Mesothelial cell of epicardium (in vitro differentiated cells): ENCODE measurements at regions not wholly inside any gene's neighbourhood (a gene's known extent, or its start where the extent isn't known, plus 50 kb on each side); places are given as distances from the start of the nearest gene placed in this dataset.
"Not testable (repeated sequence)": the region's sequence is repeated elsewhere in the genome, so short reads cannot be mapped to it uniquely, and the experiment has no call there.

ENCODE experiments used
- DNase-seq, 2 experiments: peaks; one replicate each; pipeline ENCODE4 v3.0.0; 2021; ENCODE audit warnings: low spot score in 2 of 2; ENCODE audit not compliant: unreplicated experiment in 2 of 2
- H3K27ac Mint-ChIP-seq: 2 replicates; pipeline ENCODE4 v1.8.0; 2021; ENCODE audit warnings: mixed read lengths
- H3K27me3 Mint-ChIP-seq: 2 replicates; pipeline ENCODE4 v1.8.0; 2021; ENCODE audit warnings: low read depth, mixed read lengths
- H3K36me3 Mint-ChIP-seq: 2 replicates; pipeline ENCODE4 v1.8.0; 2021; ENCODE audit warnings: mixed read lengths
- H3K4me1 Mint-ChIP-seq: 2 replicates; pipeline ENCODE4 v1.8.0; 2021; ENCODE audit warnings: mixed read lengths
- H3K4me3 Mint-ChIP-seq: 2 replicates; pipeline ENCODE4 v1.8.0; 2021; ENCODE audit warnings: mild to moderate bottlenecking, moderate library complexity, mixed read lengths
- H3K9me3 Mint-ChIP-seq: 2 replicates; pipeline ENCODE4 v1.8.0; 2021; ENCODE audit warnings: mixed read lengths
- TF ChIP-seq, protein P1 (sequence below): fragments of 200-600 bp; sonication (generic); IDR thresholded peaks from one replicate; pipeline ENCODE4 v1.5.0; 2021; ENCODE audit warnings: antibody characterized with exemption; ENCODE audit not compliant: unreplicated experiment

DNA sequence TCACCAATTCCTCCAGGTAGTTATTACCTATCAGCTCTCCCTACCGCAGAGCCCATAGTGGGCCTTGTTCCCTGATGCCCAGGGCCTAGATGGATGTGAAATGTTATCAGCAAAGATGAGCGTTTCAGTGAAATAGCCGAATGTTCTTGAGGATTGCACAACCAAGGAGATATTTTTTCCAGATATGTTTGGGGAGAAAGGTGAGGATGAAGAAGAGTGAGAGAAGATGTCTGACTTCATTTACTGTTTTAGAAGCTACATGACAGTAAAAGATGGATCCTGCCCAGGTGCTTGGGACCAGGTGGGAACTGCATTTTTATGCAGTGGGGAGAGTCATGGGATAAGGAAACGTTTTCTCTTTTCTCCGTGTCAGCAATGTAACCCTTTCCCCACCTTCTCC, 231.7 kb upstream of the C1orf174 start:
- H3K4me3 Mint-ChIP-seq, result no peak overlapping the region
- no peak overlapping the region for H3K27ac Mint-ChIP-seq
- no peaks in the 10 kb centered on the region for H3K36me3 Mint-ChIP-seq
- peaks cover 15% of the 10 kb centered on the region for H3K27me3 Mint-ChIP-seq
- no peaks in the 10 kb centered on the region for H3K4me1 Mint-ChIP-seq
- H3K9me3 Mint-ChIP-seq, result peaks cover 12% of the 10 kb centered on the region
- TF ChIP-seq, protein P1, sequence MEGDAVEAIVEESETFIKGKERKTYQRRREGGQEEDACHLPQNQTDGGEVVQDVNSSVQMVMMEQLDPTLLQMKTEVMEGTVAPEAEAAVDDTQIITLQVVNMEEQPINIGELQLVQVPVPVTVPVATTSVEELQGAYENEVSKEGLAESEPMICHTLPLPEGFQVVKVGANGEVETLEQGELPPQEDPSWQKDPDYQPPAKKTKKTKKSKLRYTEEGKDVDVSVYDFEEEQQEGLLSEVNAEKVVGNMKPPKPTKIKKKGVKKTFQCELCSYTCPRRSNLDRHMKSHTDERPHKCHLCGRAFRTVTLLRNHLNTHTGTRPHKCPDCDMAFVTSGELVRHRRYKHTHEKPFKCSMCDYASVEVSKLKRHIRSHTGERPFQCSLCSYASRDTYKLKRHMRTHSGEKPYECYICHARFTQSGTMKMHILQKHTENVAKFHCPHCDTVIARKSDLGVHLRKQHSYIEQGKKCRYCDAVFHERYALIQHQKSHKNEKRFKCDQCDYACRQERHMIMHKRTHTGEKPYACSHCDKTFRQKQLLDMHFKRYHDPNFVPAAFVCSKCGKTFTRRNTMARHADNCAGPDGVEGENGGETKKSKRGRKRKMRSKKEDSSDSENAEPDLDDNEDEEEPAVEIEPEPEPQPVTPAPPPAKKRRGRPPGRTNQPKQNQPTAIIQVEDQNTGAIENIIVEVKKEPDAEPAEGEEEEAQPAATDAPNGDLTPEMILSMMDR, result no peak
- DNase-seq, result no peak

DNA sequence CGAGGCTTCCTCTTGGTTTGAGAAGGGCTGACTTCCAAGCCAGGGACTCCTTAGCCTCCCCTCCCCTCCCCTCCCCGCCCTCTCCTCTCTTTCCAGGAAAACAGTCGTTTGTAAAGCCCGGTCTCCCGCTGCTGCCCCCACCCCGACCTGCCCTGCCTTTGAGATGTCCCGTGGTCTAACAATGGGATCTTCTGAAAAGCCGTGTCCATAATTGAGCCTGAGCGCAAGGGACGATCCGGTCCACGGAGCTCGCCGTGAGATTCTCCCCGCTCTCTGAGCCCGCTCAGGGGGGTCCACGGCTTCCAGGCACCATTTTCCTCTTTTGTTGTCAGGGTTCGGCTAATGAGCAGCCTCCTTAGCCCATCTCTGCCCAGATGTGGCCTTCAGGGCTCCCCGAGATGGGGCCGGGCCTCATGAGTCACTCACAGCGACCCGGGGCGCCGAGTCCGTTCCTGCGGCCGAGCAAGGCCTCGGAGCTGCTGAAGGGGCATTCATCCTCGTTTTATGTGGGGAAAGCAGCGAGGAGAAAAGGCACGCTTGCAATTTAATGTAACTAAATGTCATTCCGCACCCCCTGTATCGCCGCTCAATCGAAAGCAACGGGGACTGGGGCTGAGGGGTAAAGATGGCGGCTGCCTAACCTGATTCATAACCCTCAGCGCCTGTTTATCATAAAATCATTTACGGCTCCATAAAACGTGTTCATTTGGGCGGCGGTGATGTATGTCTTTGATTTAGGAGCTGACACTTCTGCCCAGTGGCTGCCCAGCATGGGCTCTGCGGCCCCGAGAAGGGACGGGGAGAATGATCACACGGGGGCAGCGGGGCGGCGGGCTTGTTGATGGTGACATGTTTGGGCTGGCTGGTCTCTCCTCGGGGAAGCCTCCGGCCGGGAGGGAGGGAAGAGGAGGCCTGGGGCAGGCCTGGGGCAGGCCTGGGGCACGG, 232.6 kb upstream of the C1orf174 start:
- Mint-ChIP-seq H3K27ac (no peak overlapping the region), H3K9me3 (peaks cover 12% of the 10 kb centered on the region), H3K4me1 (no peaks in the 10 kb centered on the region), H3K4me3 (no peak overlapping the region), H3K27me3 (peaks cover 10% of the 10 kb centered on the region), H3K36me3 (no peaks in the 10 kb centered on the region)
- TF ChIP-seq, protein P1, result no peak
- no peak for DNase-seq

DNA sequence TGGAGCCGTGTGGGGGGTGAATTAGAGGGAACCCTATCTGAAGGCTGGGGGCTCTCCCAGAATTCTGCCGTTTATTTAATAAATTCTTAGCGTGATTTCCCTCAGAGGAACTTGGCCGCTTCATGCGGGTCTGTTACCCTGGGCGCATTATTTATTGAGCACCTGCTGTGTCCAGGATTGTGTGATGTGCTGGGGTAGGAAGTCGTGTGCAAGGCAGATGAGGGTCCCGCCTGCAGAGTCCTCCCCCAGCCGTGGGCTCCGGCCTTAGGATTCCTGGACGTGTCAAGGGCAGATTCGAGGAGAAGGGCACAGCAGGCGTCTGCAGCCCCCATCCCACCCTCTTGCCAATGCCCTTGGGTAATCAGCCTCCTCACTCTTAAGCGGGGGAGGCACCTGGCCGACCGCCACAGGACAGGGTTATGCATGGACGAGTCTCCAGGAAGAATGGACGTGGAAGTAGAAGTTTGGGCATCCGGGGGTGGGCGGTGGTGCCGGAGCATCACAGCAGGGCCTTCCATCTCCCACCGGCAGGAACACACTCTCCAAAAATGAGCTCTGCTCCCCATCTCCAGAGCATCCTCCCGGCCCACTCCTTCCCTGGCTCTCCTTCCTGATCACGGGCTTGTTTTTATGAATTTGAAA, 233.3 kb upstream of the C1orf174 start:
- Mint-ChIP-seq H3K36me3 (no peaks in the 10 kb centered on the region), H3K27ac (no peak overlapping the region), H3K4me1 (no peaks in the 10 kb centered on the region), H3K4me3 (no peak overlapping the region), H3K27me3 (peaks cover 11% of the 10 kb centered on the region), H3K9me3 (peaks cover 12% of the 10 kb centered on the region)
- DNase-seq, result no peak
- TF ChIP-seq, protein P1, result no peak

DNA sequence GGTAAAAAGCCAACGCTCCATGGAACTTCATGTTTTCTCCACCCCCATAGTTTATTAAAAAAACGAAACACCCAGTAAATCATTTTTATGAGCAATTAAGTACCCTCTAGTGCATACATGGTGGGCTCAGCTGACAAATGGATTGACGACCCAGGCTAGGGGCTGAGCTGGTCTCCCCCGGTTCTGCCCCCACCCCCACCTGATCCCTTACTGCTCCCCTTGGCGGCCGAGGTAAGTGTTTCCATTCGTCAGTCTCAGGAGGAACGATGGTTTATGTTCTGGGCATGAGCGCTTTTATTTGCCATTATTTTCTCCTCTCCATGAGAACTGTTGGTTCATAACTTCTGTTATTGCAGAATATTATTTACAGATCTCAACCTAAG, 233.9 kb upstream of the C1orf174 start:
- TF ChIP-seq, protein P1, result no peak
- peaks cover 13% of the 10 kb centered on the region for H3K27me3 Mint-ChIP-seq
- H3K27ac Mint-ChIP-seq, result no peak overlapping the region
- H3K9me3 Mint-ChIP-seq, result peaks cover 12% of the 10 kb centered on the region
- H3K4me3 Mint-ChIP-seq, result no peak overlapping the region
- no peaks in the 10 kb centered on the region for H3K36me3 Mint-ChIP-seq
- no peak for DNase-seq
- no peaks in the 10 kb centered on the region for H3K4me1 Mint-ChIP-seq

DNA sequence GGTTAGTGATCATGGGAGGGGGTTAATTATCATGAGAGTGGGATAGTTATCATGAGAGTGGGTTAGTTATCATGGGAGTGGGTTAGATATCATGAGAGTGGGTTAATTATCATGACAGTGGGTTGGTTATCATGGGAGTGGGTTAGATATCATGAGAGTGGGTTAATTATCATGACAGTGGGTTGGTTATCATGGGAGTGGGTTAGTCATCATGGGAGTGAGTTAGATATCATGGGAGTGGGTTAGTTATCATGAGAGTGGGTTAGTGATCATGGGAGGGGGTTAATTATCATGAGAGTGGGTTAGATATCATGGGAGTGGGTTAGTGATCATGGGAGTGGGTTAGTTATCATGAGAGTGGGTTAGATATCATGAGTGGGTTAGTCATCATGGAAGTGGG, 235.8 kb upstream of the C1orf174 start:
- H3K27ac Mint-ChIP-seq, H3K4me3 Mint-ChIP-seq, DNase-seq, H3K4me1 Mint-ChIP-seq, H3K36me3 Mint-ChIP-seq: not testable (repeated sequence)
- H3K27me3 Mint-ChIP-seq, result peaks cover 15% of the 10 kb centered on the region
- peaks cover 12% of the 10 kb centered on the region for H3K9me3 Mint-ChIP-seq
